Activated CD4-positive, alpha-beta T cell treated with anti-CD3 and anti-CD28 coated beads, Interleukin-2, amount 50 U/mL, for 16 hours (primary cell): ENCODE measurements at regions not wholly inside any gene's neighbourhood (a gene's known extent, or its start where the extent isn't known, plus 50 kb on each side); places are given as distances from the start of the nearest gene placed in this dataset.
"Not testable (repeated sequence)": the region's sequence is repeated elsewhere in the genome, so short reads cannot be mapped to it uniquely, and the experiment has no call there.

Experiments
- DNase-seq: peaks from one replicate; pipeline ENCODE4 v3.0.0-alpha.2; 2020

- no peak for DNase-seq
These were observed 93.8 kb downstream of the GPR63 start for GRCh38 chr6:96743496-96743895.

- no peak for DNase-seq
These were observed 94.6 kb downstream of the GPR63 start for GRCh38 chr6:96742702-96743101.

- DNase-seq: no peak
These were observed 101.9 kb downstream of the GPR63 start for GRCh38 chr6:96735332-96735731.

- no peak for DNase-seq
These were observed 110.1 kb downstream of the GPR63 start for GRCh38 chr6:96727144-96727543.

GRCh38 chr6:96725296-96725695 is 112.0 kb downstream of the GPR63 start:
- DNase-seq: no peak

GRCh38 chr6:96724641-96725040 is 112.6 kb downstream of the GPR63 start:
- no peak for DNase-seq

- DNase-seq: no peak
These were observed 113.9 kb downstream of the GPR63 start for GRCh38 chr6:96723362-96723761.

- no peak for DNase-seq
These were observed 116.0 kb downstream of the GPR63 start for GRCh38 chr6:96721227-96721626.

GRCh38 chr6:96716221-96716620 is 121.1 kb downstream of the GPR63 start:
- DNase-seq: no peak

- no peak for DNase-seq
These were observed 121.7 kb downstream of the GPR63 start for GRCh38 chr6:96715608-96716007.

GRCh38 chr6:96704713-96705112 is 132.6 kb downstream of the GPR63 start:
- peak; percentile 11 for DNase-seq

- no peak for DNase-seq
These were observed 134.7 kb downstream of the GPR63 start for GRCh38 chr6:96702626-96703025.

- DNase-seq: no peak
These were observed 136.4 kb downstream of the GPR63 start for GRCh38 chr6:96700915-96701314.

GRCh38 chr6:96694429-96694828 is 131.5 kb downstream of the FHL5 start:
- not testable (repeated sequence) for DNase-seq

GRCh38 chr6:96687121-96687520 is 124.2 kb downstream of the FHL5 start:
- no peak for DNase-seq

- DNase-seq: no peak
These were observed 122.8 kb downstream of the FHL5 start for GRCh38 chr6:96685702-96686101.

GRCh38 chr6:96683819-96684528 is 121.0 kb downstream of the FHL5 start:
- DNase-seq: no peak

- no peak for DNase-seq
These were observed 119.1 kb downstream of the FHL5 start for GRCh38 chr6:96682017-96682416.

- DNase-seq: no peak
These were observed 112.7 kb downstream of the FHL5 start for GRCh38 chr6:96675597-96675996.
